IMR-90 (cell line): ENCODE measurements at regions not wholly inside any gene's neighbourhood (a gene's known extent, or its start where the extent isn't known, plus 50 kb on each side); places are given as distances from the start of the nearest gene placed in this dataset.

Experiments used
- ATAC-seq: fragments of 200-7000 bp; cut with Tn5 transposase; 2 replicates; pipeline ENCODE4 v1.9.1; 2020; ENCODE audit warnings: low read depth, mild to moderate bottlenecking, moderate library complexity
- BruUV-seq: library from RNA; stranded (reverse); fragments of 400-500 nt; replicated peaks from 2 replicates; lab custom pipeline; 2021; lab: Mats Ljungman, UMichigan
- CTCF ChIA-PET: fragments of 300-600 bp; formaldehyde crosslinking; extraction: SDS; loops from one replicate; lab custom pipeline; 2021; ENCODE audit warnings: antibody characterized with exemption; lab: Yijun Ruan, JAX
- POLR2A ChIA-PET: fragments of 300-600 bp; sonication (Branson Sonifier 250); formaldehyde crosslinking; loops from one replicate; lab custom pipeline; 2022; ENCODE audit warnings: antibody characterized with exemption; ENCODE audit not compliant: unreplicated experiment; lab: Charles Lee
- DNase-seq: peaks from one replicate; pipeline ENCODE4 v3.0.0; 2013
- H2AFZ ChIP-seq: replicated peaks from 2 replicates; pipeline ENCODE3; 2013; ENCODE audit warnings: low read length, mild to moderate bottlenecking; ENCODE audit not compliant: poor library complexity
- H2AK5ac ChIP-seq: 2 replicates; pipeline ENCODE4 v1.6.1; 2013; ENCODE audit warnings: low read depth, low read length, inconsistent platforms
- H2AK9ac ChIP-seq: replicated peaks from 2 replicates; pipeline ENCODE3; 2013; ENCODE audit warnings: mild to moderate bottlenecking, low read depth, low read length, moderate library complexity; ENCODE audit not compliant: poor library complexity
- H2BK120ac ChIP-seq: 2 replicates; pipeline ENCODE4 v1.6.1; 2013; ENCODE audit warnings: low read depth, low read length, inconsistent platforms
- H2BK15ac ChIP-seq: 3 replicates; pipeline ENCODE4 v1.6.1; 2013; ENCODE audit warnings: low read depth, low read length, inconsistent platforms
- H2BK20ac ChIP-seq: 2 replicates; pipeline ENCODE4 v1.6.1; 2013; ENCODE audit warnings: low read depth, mild to moderate bottlenecking, inconsistent platforms, low read length, moderate library complexity
- H2BK5ac ChIP-seq: 2 replicates; pipeline ENCODE4 v1.6.1; 2013; ENCODE audit warnings: mild to moderate bottlenecking, low read depth, low read length, inconsistent platforms; ENCODE audit not compliant: poor library complexity, severe bottlenecking
- H3K14ac ChIP-seq: replicated peaks from 2 replicates; pipeline ENCODE4 v1.6.1; 2013; ENCODE audit warnings: low read depth, low read length, inconsistent platforms
- H3K18ac ChIP-seq: 2 replicates; pipeline ENCODE4 v1.6.1; 2013; ENCODE audit warnings: low read depth, low read length, control low read depth
- H3K23ac ChIP-seq: 2 replicates; pipeline ENCODE4 v1.6.1; 2013; ENCODE audit warnings: low read depth, low read length, inconsistent platforms
- H3K27ac ChIP-seq: 2 replicates; pipeline ENCODE4 v1.5.1; 2013; ENCODE audit warnings: mild to moderate bottlenecking, control low read depth, low read length; ENCODE audit not compliant: insufficient read depth
- H3K27me3 ChIP-seq: 2 replicates; pipeline ENCODE4 v1.6.1; 2013; ENCODE audit warnings: low read length; ENCODE audit not compliant: control insufficient read depth, insufficient read depth
- H3K36me3 ChIP-seq: 2 replicates; pipeline ENCODE4 v1.6.1; 2013; ENCODE audit warnings: low read length, mixed read lengths; ENCODE audit not compliant: control insufficient read depth, insufficient read depth
- H3K4ac ChIP-seq: 2 replicates; pipeline ENCODE4 v1.6.1; 2013; ENCODE audit warnings: low read depth, low read length, inconsistent platforms
- H3K4me1 ChIP-seq: 2 replicates; pipeline ENCODE4 v1.6.1; 2013; ENCODE audit warnings: low read length, mixed read lengths; ENCODE audit not compliant: control insufficient read depth, insufficient read depth
- H3K4me2 ChIP-seq: 2 replicates; pipeline ENCODE4 v1.6.1; 2013; ENCODE audit warnings: low read depth, mild to moderate bottlenecking, control low read depth, low read length, moderate library complexity
- H3K4me3 ChIP-seq: 2 replicates; pipeline ENCODE4 v1.5.1; 2013; ENCODE audit warnings: low read depth, mild to moderate bottlenecking, control low read depth, low read length, moderate library complexity; ENCODE audit not compliant: insufficient read depth
- H3K56ac ChIP-seq: 2 replicates; pipeline ENCODE4 v1.6.1; 2013; ENCODE audit warnings: low read length, inconsistent platforms; ENCODE audit not compliant: insufficient read depth; ENCODE audit errors: extremely low read depth
- H3K79me1 ChIP-seq, 2 experiments: 2 replicates each; pipeline ENCODE4 v1.6.1; 2013; ENCODE audit warnings: low read length in 2 of 2, inconsistent platforms in 1 of 2, low read depth in 1 of 2
- H3K9ac ChIP-seq: 2 replicates; pipeline ENCODE4 v1.6.1; 2013; ENCODE audit warnings: low read depth, low read length, control low read depth
- H3K9me1 ChIP-seq: 2 replicates; pipeline ENCODE4 v1.6.1; 2013; ENCODE audit warnings: low read length, inconsistent platforms; ENCODE audit not compliant: insufficient read depth
- H3K9me3 ChIP-seq: 2 replicates; pipeline ENCODE4 v1.6.1; 2013; ENCODE audit warnings: low read length; ENCODE audit not compliant: control insufficient read depth, insufficient read depth
- H4K20me1 ChIP-seq: 2 replicates; pipeline ENCODE4 v1.6.1; 2013; ENCODE audit warnings: low read length, inconsistent platforms; ENCODE audit not compliant: insufficient read depth
- H4K5ac ChIP-seq: 2 replicates; pipeline ENCODE4 v1.6.1; 2013; ENCODE audit warnings: mild to moderate bottlenecking, low read depth, low read length, control low read depth
- H4K8ac ChIP-seq, 2 experiments: 2 replicates each; pipeline ENCODE4 v1.6.1; 2013; ENCODE audit warnings: low read depth in 2 of 2, low read length in 2 of 2, control low read depth in 1 of 2, inconsistent platforms in 1 of 2
- H4K91ac ChIP-seq: 2 replicates; pipeline ENCODE4 v1.6.1; 2013; ENCODE audit warnings: low read depth, low read length, inconsistent platforms; ENCODE audit not compliant: insufficient read depth
- BHLHE40 ChIP-seq: fragments of 150-350 bp; IDR thresholded peaks from 2 replicates; pipeline ENCODE4 v1.6.1; 2016; ENCODE audit warnings: mild to moderate bottlenecking, low read depth, low read length
- CEBPB ChIP-seq: IDR thresholded peaks from 2 replicates; pipeline ENCODE4 v1.6.1; 2012; ENCODE audit warnings: low read depth, low read length, improper control_type of control experiment
- CHD1 ChIP-seq: IDR thresholded peaks from 2 replicates; pipeline ENCODE4 v1.6.1; 2012; ENCODE audit warnings: low read depth, low read length, improper control_type of control experiment
- CTCF ChIP-seq: conservative IDR thresholded peaks from 2 replicates; pipeline ENCODE4 v1.5.1; 2012; ENCODE audit warnings: mild to moderate bottlenecking, low read depth, low read length, improper control_type of control experiment
- FOS ChIP-seq: fragments of 150-350 bp; IDR thresholded peaks from 2 replicates; pipeline ENCODE4 v1.6.1; 2016; ENCODE audit warnings: low read depth, low read length
- MAFK ChIP-seq: IDR thresholded peaks from 2 replicates; pipeline ENCODE4 v1.6.1; 2012; ENCODE audit warnings: low read depth, low read length, improper control_type of control experiment
- MAZ ChIP-seq: IDR thresholded peaks from 2 replicates; pipeline ENCODE4 v1.6.1; 2012; ENCODE audit warnings: low read depth, mild to moderate bottlenecking, low read length, improper control_type of control experiment, moderate library complexity, borderline replicate concordance
- MXI1 ChIP-seq: IDR thresholded peaks from 2 replicates; pipeline ENCODE4 v1.6.1; 2012; ENCODE audit warnings: low read depth, mild to moderate bottlenecking, low read length, moderate library complexity, borderline replicate concordance
- NFE2L2 ChIP-seq: fragments of 150-350 bp; IDR thresholded peaks from 2 replicates; pipeline ENCODE4 v1.6.1; 2016; ENCODE audit warnings: low read depth, mild to moderate bottlenecking, low read length
- POLR2A ChIP-seq: IDR thresholded peaks from 2 replicates; pipeline ENCODE4 v1.6.1; 2012; ENCODE audit warnings: mild to moderate bottlenecking, low read depth, low read length
- RAD21 ChIP-seq: IDR thresholded peaks from 2 replicates; pipeline ENCODE4 v1.6.1; 2012; ENCODE audit warnings: low read length, improper control_type of control experiment
- RCOR1 ChIP-seq: IDR thresholded peaks from 2 replicates; pipeline ENCODE4 v1.6.1; 2012; ENCODE audit warnings: mild to moderate bottlenecking, low read length, improper control_type of control experiment; ENCODE audit not compliant: insufficient replicate concordance
- RFX5 ChIP-seq: IDR thresholded peaks from 2 replicates; pipeline ENCODE4 v1.8.0; 2012; ENCODE audit warnings: low read depth, mild to moderate bottlenecking, low read length, moderate library complexity
- SMC3 ChIP-seq: fragments of 150-350 bp; IDR thresholded peaks from 2 replicates; pipeline ENCODE4 v1.6.1; 2016; ENCODE audit warnings: low read depth, mild to moderate bottlenecking, antibody characterized with exemption, low read length, moderate library complexity
- WGBS, 2 experiments: methylation state at CpG; one replicate each; pipeline versions ENCODE4 v1.1.5 to v1.1.7; 2013; ENCODE audit warnings: missing lambda C conversion rate in 2 of 2; ENCODE audit not compliant: insufficient read length in 1 of 2; ENCODE audit errors: extremely low coverage in 2 of 2; 5-methylcytosine and 5-hydroxymethylcytosine counted together
- dilution Hi-C: fragments of 300-500 bp; cut with HindIII; formaldehyde crosslinking; loops from one replicate; pipeline ENCODE4 v1.14.3; 2018; ENCODE audit warnings: low sequenced_read_pairs; ENCODE audit not compliant: unreplicated experiment
- in situ Hi-C: fragments of 300-500 bp; cut with MboI; formaldehyde crosslinking; loops from 3 replicates; pipeline ENCODE4 v1.14.3; 2019; ENCODE audit warnings: low sequenced_read_pairs, inconsistent platforms, mixed read lengths
- intact Hi-C: fragments of 100-400 bp; cut with micrococcal nuclease; formaldehyde crosslinking; loops from 2 replicates; pipeline ENCODE4 v1.10.0; 2022
- TF ChIP-seq, protein P1 (sequence below): fragments of 150-350 bp; IDR thresholded peaks from 2 replicates; pipeline ENCODE4 v1.6.1; 2016; ENCODE audit warnings: low read depth, mild to moderate bottlenecking, low read length, moderate library complexity, borderline replicate concordance
- TF ChIP-seq, protein P2 (sequence below): fragments of 150-350 bp; IDR thresholded peaks from 2 replicates; pipeline ENCODE4 v1.6.1; 2017; ENCODE audit warnings: mild to moderate bottlenecking, antibody characterized with exemption, low read length, low read depth

DNA sequence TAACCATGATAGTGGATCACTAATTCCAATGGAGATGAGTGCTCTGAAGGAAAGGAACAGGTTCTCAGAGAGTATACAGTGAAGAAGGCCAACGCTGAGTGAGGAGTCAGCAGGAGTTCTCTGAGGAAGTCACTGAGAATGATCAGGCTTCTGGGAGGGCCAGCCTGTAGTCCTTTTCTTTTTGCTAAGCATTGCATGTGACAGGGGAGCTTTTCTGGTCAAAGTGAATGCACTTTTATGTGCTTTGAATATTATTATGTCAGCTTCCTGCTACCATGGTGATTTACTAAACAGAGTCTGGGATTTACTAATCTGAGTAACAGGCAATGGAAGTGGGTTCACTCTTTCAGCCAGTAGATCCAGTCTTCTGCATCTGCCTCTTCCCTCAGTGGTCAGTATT is 81.1 kb upstream of the SERP2 start:
- in situ Hi-C loops (no loop called here), intact Hi-C loops (no loop called here), dilution Hi-C loops (no loop called here)
- no peaks in the 10 kb centered on the region for H3K79me1 ChIP-seq
- H3K18ac ChIP-seq = no peak overlapping the region
- no peak overlapping the region for H2BK15ac ChIP-seq
- no peak overlapping the region for H3K4me3 ChIP-seq
- ChIA-PET CTCF (no interaction called here), POLR2A (no interaction called here)
- 0 out of 2 replicates have a peak, but pooled peaks cover 3% of the 10 kb centered on the region for H4K20me1 ChIP-seq
- no CpG with 5 or more reads among the region's 1 CpG for WGBS, 2 experiments
- H3K36me3 ChIP-seq = no peaks in the 10 kb centered on the region
- H3K23ac ChIP-seq = no peak overlapping the region
- BruUV-seq = no TSS peak
- DNase-seq (no peak), ATAC-seq (no peak)
- H3K4me1 ChIP-seq = peaks cover 10% of the 10 kb centered on the region
- H3K4ac ChIP-seq = no peak overlapping the region
- no peak overlapping the region for H3K9ac ChIP-seq
- H2BK20ac ChIP-seq = no peak overlapping the region
- H3K4me2 ChIP-seq = no peak overlapping the region
- no peak overlapping the region for H3K27ac ChIP-seq
- H2AK9ac ChIP-seq = no peak overlapping the region
- H3K14ac ChIP-seq = no peak overlapping the region
- no peak overlapping the region for H3K56ac ChIP-seq
- no peak overlapping the region; the same call in 1 of the 2 replicates for H4K91ac ChIP-seq
- H3K9me3 ChIP-seq = no peaks in the 10 kb centered on the region
- no peak overlapping the region for H4K5ac ChIP-seq
- H4K8ac ChIP-seq = no peak overlapping the region
- H2BK5ac ChIP-seq = no peak overlapping the region
- H2BK120ac ChIP-seq = no peak overlapping the region
- H2AFZ ChIP-seq = no peak overlapping the region
- H2AK5ac ChIP-seq = no peak overlapping the region
- no peak for TF ChIP-seq MAFK
- no peak for TF ChIP-seq FOS
- TF ChIP-seq, protein P1, sequence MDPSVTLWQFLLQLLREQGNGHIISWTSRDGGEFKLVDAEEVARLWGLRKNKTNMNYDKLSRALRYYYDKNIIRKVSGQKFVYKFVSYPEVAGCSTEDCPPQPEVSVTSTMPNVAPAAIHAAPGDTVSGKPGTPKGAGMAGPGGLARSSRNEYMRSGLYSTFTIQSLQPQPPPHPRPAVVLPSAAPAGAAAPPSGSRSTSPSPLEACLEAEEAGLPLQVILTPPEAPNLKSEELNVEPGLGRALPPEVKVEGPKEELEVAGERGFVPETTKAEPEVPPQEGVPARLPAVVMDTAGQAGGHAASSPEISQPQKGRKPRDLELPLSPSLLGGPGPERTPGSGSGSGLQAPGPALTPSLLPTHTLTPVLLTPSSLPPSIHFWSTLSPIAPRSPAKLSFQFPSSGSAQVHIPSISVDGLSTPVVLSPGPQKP = no peak
- TF ChIP-seq, protein P2, sequence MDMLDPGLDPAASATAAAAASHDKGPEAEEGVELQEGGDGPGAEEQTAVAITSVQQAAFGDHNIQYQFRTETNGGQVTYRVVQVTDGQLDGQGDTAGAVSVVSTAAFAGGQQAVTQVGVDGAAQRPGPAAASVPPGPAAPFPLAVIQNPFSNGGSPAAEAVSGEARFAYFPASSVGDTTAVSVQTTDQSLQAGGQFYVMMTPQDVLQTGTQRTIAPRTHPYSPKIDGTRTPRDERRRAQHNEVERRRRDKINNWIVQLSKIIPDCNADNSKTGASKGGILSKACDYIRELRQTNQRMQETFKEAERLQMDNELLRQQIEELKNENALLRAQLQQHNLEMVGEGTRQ = no peak
- TF ChIP-seq RAD21 = no peak
- no peak for TF ChIP-seq POLR2A
- TF ChIP-seq CTCF = no peak
- TF ChIP-seq SMC3 = no peak
- TF ChIP-seq NFE2L2 = no peak
- TF ChIP-seq BHLHE40 = no peak
- no peak for TF ChIP-seq CHD1
- no peak for TF ChIP-seq MXI1
- no peak for TF ChIP-seq CEBPB
- TF ChIP-seq MAZ = no peak
- TF ChIP-seq RFX5 = no peak
- TF ChIP-seq RCOR1 = no peak
- peaks cover 10% of the 10 kb centered on the region for H3K27me3 ChIP-seq
- peaks cover 8% of the 10 kb centered on the region for H3K9me1 ChIP-seq
